ENCODE measurements at regions not wholly inside any gene's neighbourhood (a gene's known extent, or its start where the extent isn't known, plus 50 kb on each side); places are given as distances from the start of the nearest gene placed in this dataset.

DNA sequence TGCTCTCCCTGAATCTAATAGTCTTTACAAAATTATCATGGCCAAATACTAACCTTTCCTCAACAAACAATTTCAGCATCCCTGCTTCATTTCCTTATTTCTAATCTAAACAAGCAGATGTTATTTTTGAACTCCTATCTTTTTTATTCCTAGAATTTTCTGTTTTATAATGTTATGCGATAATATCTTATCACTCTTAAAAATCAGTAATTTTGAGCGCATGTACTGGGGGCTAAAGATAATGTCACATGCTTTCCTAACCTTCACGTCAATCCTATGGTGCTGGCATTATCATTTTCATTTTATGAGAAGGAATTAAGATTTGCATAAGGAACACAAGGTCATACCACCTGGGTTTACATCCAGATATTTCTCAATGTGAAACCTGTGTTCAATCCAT is 648.0 kb downstream of the BRINP1 start:
- TF ChIP-seq, protein P1, sequence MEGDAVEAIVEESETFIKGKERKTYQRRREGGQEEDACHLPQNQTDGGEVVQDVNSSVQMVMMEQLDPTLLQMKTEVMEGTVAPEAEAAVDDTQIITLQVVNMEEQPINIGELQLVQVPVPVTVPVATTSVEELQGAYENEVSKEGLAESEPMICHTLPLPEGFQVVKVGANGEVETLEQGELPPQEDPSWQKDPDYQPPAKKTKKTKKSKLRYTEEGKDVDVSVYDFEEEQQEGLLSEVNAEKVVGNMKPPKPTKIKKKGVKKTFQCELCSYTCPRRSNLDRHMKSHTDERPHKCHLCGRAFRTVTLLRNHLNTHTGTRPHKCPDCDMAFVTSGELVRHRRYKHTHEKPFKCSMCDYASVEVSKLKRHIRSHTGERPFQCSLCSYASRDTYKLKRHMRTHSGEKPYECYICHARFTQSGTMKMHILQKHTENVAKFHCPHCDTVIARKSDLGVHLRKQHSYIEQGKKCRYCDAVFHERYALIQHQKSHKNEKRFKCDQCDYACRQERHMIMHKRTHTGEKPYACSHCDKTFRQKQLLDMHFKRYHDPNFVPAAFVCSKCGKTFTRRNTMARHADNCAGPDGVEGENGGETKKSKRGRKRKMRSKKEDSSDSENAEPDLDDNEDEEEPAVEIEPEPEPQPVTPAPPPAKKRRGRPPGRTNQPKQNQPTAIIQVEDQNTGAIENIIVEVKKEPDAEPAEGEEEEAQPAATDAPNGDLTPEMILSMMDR (IDR thresholded peaks at IDR 0.05): no peak
- no peaks in the 10 kb centered on the region for H3K27me3 ChIP-seq
- 65 to 74% methylated on average over 3 of the region's 3 CpGs for WGBS, 2 donors
- no peaks in the 10 kb centered on the region for H3K9me3 ChIP-seq
- intact Hi-C loops (cut with DNase I): no loop called here
- no peak for FAIRE-seq
- no peaks in the 10 kb centered on the region for H3K4me1 ChIP-seq
- no peak overlapping the region for H3K27ac ChIP-seq
- no peak overlapping the region for H3K4me3 ChIP-seq
- no peak for DNase-seq
- H3K36me3 ChIP-seq: no peaks in the 10 kb centered on the region
- no peak for ATAC-seq

DNA sequence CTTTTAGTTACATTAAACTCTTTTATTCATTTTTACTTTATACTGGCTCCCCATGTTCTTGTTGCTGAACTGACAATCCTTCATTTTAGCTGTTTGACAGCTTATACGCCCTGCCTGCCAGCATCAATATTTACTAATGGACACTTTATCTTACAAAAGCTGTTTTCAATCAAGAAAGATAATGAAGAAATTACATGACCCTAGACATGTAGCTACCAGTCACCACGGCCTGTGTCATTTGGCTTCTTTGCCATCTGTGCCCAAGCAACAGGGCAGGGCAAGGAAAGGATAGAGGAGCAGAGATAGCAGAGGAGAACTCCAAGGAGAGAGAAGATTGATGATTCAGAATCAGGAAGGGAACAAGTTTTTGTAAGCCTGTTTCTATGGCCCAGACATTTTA is 647.3 kb downstream of the BRINP1 start:
- Histone ChIP-seq H3K36me3 (no peaks in the 10 kb centered on the region), H3K27ac (no peak overlapping the region), H3K9me3 (no peaks in the 10 kb centered on the region), H3K4me1 (no peaks in the 10 kb centered on the region), H3K27me3 (no peaks in the 10 kb centered on the region), H3K4me3 (no peak overlapping the region)
- TF ChIP-seq, protein P1 (IDR thresholded peaks at IDR 0.05): no peak
- ATAC-seq (no peak), DNase-seq (no peak), FAIRE-seq (no peak)
- intact Hi-C loops (cut with DNase I): no loop called here
- 8% methylated on average over 2 of the region's 2 CpGs for WGBS, 2 donors

DNA sequence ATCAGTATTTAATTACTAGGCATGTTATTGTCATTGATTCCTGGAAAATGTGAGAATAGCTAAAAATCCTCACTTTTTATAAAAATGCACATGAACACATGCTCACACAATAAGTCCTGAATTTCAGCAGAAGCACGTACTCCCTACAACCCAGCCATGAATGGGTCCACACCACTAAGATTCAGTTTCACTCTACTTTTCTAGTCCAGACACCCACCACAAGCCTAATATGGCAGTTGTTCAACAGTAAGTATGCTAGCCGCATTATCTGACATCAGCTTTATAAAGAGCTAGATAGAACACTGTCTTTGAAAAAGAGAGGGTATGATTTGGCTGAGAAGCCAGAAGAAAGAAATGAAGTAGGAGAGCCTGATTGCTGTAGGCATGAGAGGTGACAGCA is 639.3 kb downstream of the BRINP1 start:
- intact Hi-C loops (cut with DNase I): no loop called here
- ATAC-seq: no peak
- no peaks in the 10 kb centered on the region for H3K27me3 ChIP-seq
- FAIRE-seq: no peak
- H3K36me3 ChIP-seq: no peaks in the 10 kb centered on the region
- DNase-seq: no peak
- no peak overlapping the region for H3K27ac ChIP-seq
- no peak overlapping the region for H3K4me3 ChIP-seq
- H3K4me1 ChIP-seq: no peaks in the 10 kb centered on the region
- 72 to 88% methylated on average over 2 of the region's 2 CpGs for WGBS, 2 donors
- H3K9me3 ChIP-seq: no peaks in the 10 kb centered on the region
- TF ChIP-seq, protein P1 (IDR thresholded peaks at IDR 0.05): no peak

DNA sequence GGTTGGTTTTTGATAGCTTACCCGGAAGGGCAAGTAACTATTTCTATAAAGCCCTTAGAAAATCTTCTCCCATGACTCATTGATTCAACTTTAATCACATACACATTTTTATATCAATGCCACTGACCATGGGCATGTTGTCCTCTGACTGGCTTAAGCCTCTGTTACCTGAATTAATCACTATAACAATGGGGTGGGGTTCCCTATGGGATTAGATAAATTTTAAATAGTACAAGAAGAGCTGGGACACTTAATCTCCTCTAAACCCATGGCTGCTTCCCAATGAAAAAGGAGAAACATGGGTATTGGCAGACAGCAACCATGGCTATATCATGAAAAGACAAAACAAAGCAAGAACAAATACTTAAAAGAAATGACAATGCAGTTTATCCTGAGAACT is 636.2 kb downstream of the BRINP1 start:
- 22 to 65% methylated on average over 1 of the region's 1 CpG for WGBS, 2 donors
- no peak for DNase-seq
- no peak for ATAC-seq
- TF ChIP-seq, protein P1 (IDR thresholded peaks at IDR 0.05): no peak
- Histone ChIP-seq H3K9me3 (no peaks in the 10 kb centered on the region), H3K36me3 (no peaks in the 10 kb centered on the region), H3K27me3 (no peaks in the 10 kb centered on the region), H3K27ac (no peak overlapping the region), H3K4me1 (no peaks in the 10 kb centered on the region), H3K4me3 (no peak overlapping the region)
- intact Hi-C loops (cut with DNase I): no loop called here
- no peak for FAIRE-seq

DNA sequence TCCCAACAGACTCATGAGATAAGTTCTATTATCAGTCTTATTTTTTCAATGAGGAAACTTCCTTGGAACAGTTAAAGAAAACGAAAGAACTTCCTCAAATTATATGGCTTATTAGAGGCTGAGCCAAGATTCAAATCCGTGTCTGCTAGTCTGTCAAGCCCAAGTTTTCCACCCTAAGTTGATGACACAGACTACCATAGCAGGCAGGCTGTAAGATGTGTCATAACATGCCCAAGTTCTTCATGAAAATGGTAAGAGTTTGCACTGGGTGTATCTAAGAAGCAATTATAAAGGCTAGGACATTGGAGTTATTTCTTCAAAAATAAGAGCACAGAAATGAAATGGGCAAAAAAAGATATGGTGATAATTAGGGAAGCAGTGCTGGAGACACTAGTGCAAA is 634.5 kb downstream of the BRINP1 start:
- Histone ChIP-seq H3K4me3 (no peak overlapping the region), H3K27ac (no peak overlapping the region), H3K9me3 (no peaks in the 10 kb centered on the region), H3K4me1 (no peaks in the 10 kb centered on the region), H3K36me3 (no peaks in the 10 kb centered on the region), H3K27me3 (no peaks in the 10 kb centered on the region)
- no peak for DNase-seq
- no peak for FAIRE-seq
- intact Hi-C loops (cut with DNase I): no loop called here
- TF ChIP-seq, protein P1 (IDR thresholded peaks at IDR 0.05): no peak
- no peak for ATAC-seq
- WGBS, 2 donors: 29 to 34% methylated on average over 2 of the region's 2 CpGs
